ENCODE measurements at regions not wholly inside any gene's neighbourhood (a gene's known extent, or its start where the extent isn't known, plus 50 kb on each side); places are given as distances from the start of the nearest gene placed in this dataset.

GRCh38 chr4:36722986-36723385, 441.6 kb downstream of the DTHD1 start:
- Histone ChIP-seq H3K9me3 (no peaks in the 10 kb centered on the region), H3K4me3 (no peak overlapping the region), H3K4me2 (no peak overlapping the region), H3K4me1 (no peaks in the 10 kb centered on the region), H3K27ac (no peak overlapping the region)
- POLR2A ChIA-PET: no interaction called here
- 0% methylated on average over 1 of the region's 1 CpG for WGBS (ENCODE audit: missing lambda C conversion rate)
- TF ChIP-seq HMGXB4 (CRISPR knock-in tag; IDR thresholded peaks at IDR 0.05; ENCODE audit: borderline replicate concordance) (no peak), BHLHE40 (IDR thresholded peaks at IDR 0.05; ENCODE audit: low read depth, low read length) (no peak), NR3C1 (IDR thresholded peaks at IDR 0.05) (no peak), CHD4 (IDR thresholded peaks at IDR 0.05; ENCODE audit: borderline replicate concordance) (no peak), HEYL (CRISPR knock-in tag; IDR thresholded peaks at IDR 0.05) (no peak), FOSL2 (IDR thresholded peaks at IDR 0.05) (no peak), FOSL2 (CRISPR knock-in tag; IDR thresholded peaks at IDR 0.05) (no peak), USF2 (IDR thresholded peaks at IDR 0.05) (no peak), ESRRA (IDR thresholded peaks at IDR 0.05; ENCODE audit: borderline replicate concordance, low read length) (no peak), SMC3 (IDR thresholded peaks at IDR 0.05) (no peak), KDM1A (IDR thresholded peaks at IDR 0.05; ENCODE audit: low read depth) (no peak), HDAC2 (IDR thresholded peaks at IDR 0.05) (no peak), EP300 (IDR thresholded peaks at IDR 0.05) (no peak), CTCF (IDR thresholded peaks at IDR 0.05) (no peak), FOXS1 (CRISPR knock-in tag; IDR thresholded peaks at IDR 0.05) (no peak), ZFP36 (IDR thresholded peaks at IDR 0.05; ENCODE audit: borderline replicate concordance, partially characterized antibody) (no peak)
- no peak for ATAC-seq
- no peak for DNase-seq (ENCODE audit: low read depth in 1 of 2, low spot score in 1 of 2)
- CTCF ChIA-PET: no interaction called here
- no peak for FAIRE-seq

GRCh38 chr4:36734334-36734733, 452.9 kb downstream of the DTHD1 start:
- TF ChIP-seq CTCF (IDR thresholded peaks at IDR 0.05) (no peak), RCOR1 (IDR thresholded peaks at IDR 0.05; ENCODE audit: low read depth, low read length) (no peak), BHLHE40 (IDR thresholded peaks at IDR 0.05; ENCODE audit: low read depth, low read length) (no peak), ZC3H11A (IDR thresholded peaks at IDR 0.05) (no peak), EHMT2 (IDR thresholded peaks at IDR 0.05; ENCODE audit: low read depth) (no peak), ZNF302 (CRISPR knock-in tag; IDR thresholded peaks at IDR 0.05) (no peak), CBX8 (IDR thresholded peaks at IDR 0.05) (no peak), CBX2 (IDR thresholded peaks at IDR 0.05; ENCODE audit: borderline replicate concordance, low read depth) (no peak), HOXA7 (CRISPR knock-in tag; IDR thresholded peaks at IDR 0.05) (no peak), ELK1 (IDR thresholded peaks at IDR 0.05; ENCODE audit: low read depth, low read length) (no peak), CHD2 (IDR thresholded peaks at IDR 0.05; ENCODE audit: low read length, partially characterized antibody) (no peak), MAX (IDR thresholded peaks at IDR 0.05) (no peak), JUNB (IDR thresholded peaks at IDR 0.05) (no peak), FOXS1 (CRISPR knock-in tag; IDR thresholded peaks at IDR 0.05) (no peak), RAD21 (conservative IDR thresholded peaks at IDR 0.05 in 1 of 2, IDR thresholded peaks at IDR 0.05 in 1 of 2) (no peak), NPAS2 (CRISPR knock-in tag; IDR thresholded peaks at IDR 0.05; ENCODE audit: borderline replicate concordance) (no peak), GATA3 (IDR thresholded peaks at IDR 0.05; ENCODE audit: borderline replicate concordance) (no peak), TP53 (CRISPR knock-in tag; IDR thresholded peaks at IDR 0.05) (no peak), JUN (IDR thresholded peaks at IDR 0.05) (no peak), ZSCAN20 (CRISPR knock-in tag; IDR thresholded peaks at IDR 0.05) (no peak)
- Histone ChIP-seq H3K27ac (no peak overlapping the region), H3K9me3 (no peaks in the 10 kb centered on the region), H3K4me3 (no peak overlapping the region), H3K4me2 (no peak overlapping the region), H3K4me1 (no peaks in the 10 kb centered on the region)
- no peak for FAIRE-seq
- ChIA-PET POLR2A (no interaction called here), CTCF (no interaction called here)
- no peak for ATAC-seq
- 12% methylated on average over 1 of the region's 1 CpG for WGBS (ENCODE audit: missing lambda C conversion rate)
- no peak for DNase-seq (ENCODE audit: low read depth in 1 of 2, low spot score in 1 of 2)
